Prostate gland (tissue), 2 donors: ENCODE measurements at regions not wholly inside any gene's neighbourhood (a gene's known extent, or its start where the extent isn't known, plus 50 kb on each side); places are given as distances from the start of the nearest gene placed in this dataset.
"Not testable (repeated sequence)": the region's sequence is repeated elsewhere in the genome, so short reads cannot be mapped to it uniquely, and the experiment has no call there.

Experiments used
- DNase-seq: peaks from one replicate; pipeline ENCODE4 v3.0.0-alpha.2; 2019; ENCODE audit warnings: low spot score
- H3K27ac ChIP-seq, 2 donors: fragments of 200-600 bp; sonication (generic); 2 replicates each; pipeline ENCODE4 v1.5.1; 2017 to 2019
- H3K27me3 ChIP-seq: fragments of 200-600 bp; sonication (generic); replicated peaks from 2 replicates; pipeline ENCODE4 v1.5.1; 2019; ENCODE audit not compliant: insufficient read depth
- H3K36me3 ChIP-seq, 2 donors: fragments of 200-600 bp; sonication (generic); 1 replicate in 1 of 2; 2 replicates in 1 of 2; pipeline versions ENCODE4 v1.5.1 to v1.8.1; 2017 to 2019
- H3K4me1 ChIP-seq: fragments of 200-600 bp; sonication (generic); replicated peaks from 2 replicates; pipeline ENCODE4 v1.5.1; 2019
- H3K4me3 ChIP-seq, 2 donors: fragments of 200-600 bp; sonication (generic); 2 replicates each; pipeline ENCODE4 v1.5.1; 2017 to 2019
- H3K9me3 ChIP-seq: fragments of 200-600 bp; sonication (generic); 2 replicates; pipeline ENCODE4 v1.5.1; 2017
- CTCF ChIP-seq, 4 experiments: fragments of 200-600 bp in 2 of 4; fragments of 450-650 bp in 2 of 4; sonication (generic) in 2 of 4; IDR thresholded peaks; 1 replicate in 3 of 4; 2 replicates in 1 of 4; pipeline ENCODE4 v1.5.1; 2016 to 2019; ENCODE audit warnings: antibody characterized with exemption in 4 of 4, mild to moderate bottlenecking in 2 of 4, moderate library complexity in 2 of 4
- POLR2A ChIP-seq: fragments of 450-650 bp; IDR thresholded peaks from one replicate; pipeline ENCODE4 v1.6.1; 2016; ENCODE audit warnings: antibody characterized with exemption, mild to moderate bottlenecking
- POLR2AphosphoS5 ChIP-seq: sonication (generic); formaldehyde crosslinking; IDR thresholded peaks from one replicate; pipeline ENCODE4 v1.6.1; 2017; ENCODE audit warnings: antibody characterized with exemption
- WGBS: methylation state at CpG from one replicate; pipeline ENCODE4 v1.1.5; 2018; 5-methylcytosine and 5-hydroxymethylcytosine counted together
- intact Hi-C: fragments of 100-400 bp; cut with DNase I; formaldehyde crosslinking; loops from one replicate; pipeline ENCODE4 v1.14.2; 2022

GRCh38 chr12:131386167-131386521 lies 324.7 kb upstream of the SFSWAP start:
- WGBS: 61% methylated on average over 9 of the region's 9 CpGs
- Histone ChIP-seq H3K27me3 (peaks cover 12% of the 10 kb centered on the region), H3K27ac (no peak overlapping the region), H3K9me3 (no peaks in the 10 kb centered on the region), H3K4me1 (no peaks in the 10 kb centered on the region), H3K4me3 (no peak overlapping the region), H3K36me3 (no peaks in the 10 kb centered on the region)
- DNase-seq: no peak
- TF ChIP-seq CTCF (IDR thresholded peaks at IDR 0.05) (no peak), POLR2AphosphoS5 (no peak), POLR2A (no peak)
- intact Hi-C loops: no loop called here

- Histone ChIP-seq H3K9me3 (no peaks in the 10 kb centered on the region), H3K4me3 (no peak overlapping the region), H3K27ac (no peak overlapping the region), H3K4me1 (no peaks in the 10 kb centered on the region), H3K36me3 (no peaks in the 10 kb centered on the region), H3K27me3 (peaks cover 8% of the 10 kb centered on the region)
- 71% methylated on average over 11 of the region's 11 CpGs for WGBS
- no peak for TF ChIP-seq POLR2AphosphoS5
- DNase-seq: no peak
- intact Hi-C loops: no loop called here
Measured at GRCh38 chr12:131386781-131387180, 324.1 kb upstream of the SFSWAP start.

- WGBS: 74% methylated on average over 35 of the region's 35 CpGs
- Histone ChIP-seq H3K27me3 (peaks cover 8% of the 10 kb centered on the region), H3K4me1 (no peaks in the 10 kb centered on the region), H3K9me3 (no peaks in the 10 kb centered on the region), H3K4me3 (no peak overlapping the region), H3K27ac (no peak overlapping the region), H3K36me3 (no peaks in the 10 kb centered on the region)
- intact Hi-C loops: no loop called here
- DNase-seq: no peak
- TF ChIP-seq CTCF (IDR thresholded peaks at IDR 0.05): no peak
- TF ChIP-seq POLR2A: no peak
- TF ChIP-seq POLR2AphosphoS5: no peak
Measured at GRCh38 chr12:131387281-131388163, 323.4 kb upstream of the SFSWAP start.

- H3K27me3 ChIP-seq, H3K4me3 ChIP-seq, H3K9me3 ChIP-seq, intact Hi-C loops, H3K36me3 ChIP-seq, H3K27ac ChIP-seq, DNase-seq, H3K4me1 ChIP-seq: not testable (repeated sequence)
- WGBS: 73% methylated on average over 8 of the region's 10 CpGs
Measured at GRCh38 chr12:131388164-131389053, 322.5 kb upstream of the SFSWAP start.

- WGBS: 91% methylated on average over 9 of the region's 11 CpGs
- H3K27me3 ChIP-seq: peaks cover 8% of the 10 kb centered on the region
- H3K4me3 ChIP-seq: no peak overlapping the region
- TF ChIP-seq POLR2AphosphoS5: no peak
- no peak for TF ChIP-seq CTCF (IDR thresholded peaks at IDR 0.05)
- no peak for TF ChIP-seq POLR2A
- no peak overlapping the region for H3K27ac ChIP-seq
- no peaks in the 10 kb centered on the region for H3K4me1 ChIP-seq
- H3K36me3 ChIP-seq: no peaks in the 10 kb centered on the region
- DNase-seq: no peak
- H3K9me3 ChIP-seq: no peaks in the 10 kb centered on the region
- intact Hi-C loops: no loop called here
Measured at GRCh38 chr12:131389054-131390013, 321.6 kb upstream of the SFSWAP start.
